K562 (cell line): ENCODE measurements at regions not wholly inside any gene's neighbourhood (a gene's known extent, or its start where the extent isn't known, plus 50 kb on each side); places are given as distances from the start of the nearest gene placed in this dataset.

Experiments
- ATAC-seq: fragments of 200-7000 bp; cut with Tn5 transposase; 3 replicates; pipeline ENCODE4 v1.9.1; 2020; ENCODE audit warnings: moderate library complexity
- BruUV-seq: library from RNA; stranded (reverse); fragments of 400-500 nt; replicated peaks from 2 replicates; lab custom pipeline; 2021; lab: Mats Ljungman, UMichigan
- CTCF ChIA-PET: fragments of 300-600 bp; formaldehyde crosslinking; extraction: SDS; loops from one replicate; lab custom pipeline; 2021; ENCODE audit warnings: low intra/inter-chr PET ratio; lab: Yijun Ruan, JAX
- POLR2A ChIA-PET: fragments of 300-600, 350-650 bp; sonication (Branson Sonifier 250); formaldehyde crosslinking; extraction: SDS; loops from one replicate; lab custom pipeline; 2021; ENCODE audit warnings: antibody characterized with exemption, inconsistent platforms; lab: Yijun Ruan, JAX
- DNase-seq, 4 experiments: peaks; one replicate each; pipeline versions ENCODE4 v3.0.0 to v3.0.0-alpha.2; 2011 to 2018; ENCODE audit warnings: low spot score in 3 of 4, mixed read lengths in 3 of 4; ENCODE audit errors: extremely low read depth in 1 of 4
- FAIRE-seq: peaks from 2 replicates; lab custom pipeline; 2011; peaks lifted over from hg19 to GRCh38; lab: Jason Lieb, UNC
- H2AFZ ChIP-seq: 2 replicates; pipeline ENCODE4 v1.6.0; 2011; ENCODE audit warnings: low read depth, low read length, control low read depth, inconsistent platforms
- H3K27ac ChIP-seq: fragments of 200-600 bp; 3 replicates; pipeline ENCODE4 v1.8.0; 2011; ENCODE audit warnings: low read depth, mild to moderate bottlenecking, control low read depth, inconsistent platforms, low read length, moderate library complexity, mixed read lengths; ENCODE audit errors: extremely low read depth
- H3K27me3 ChIP-seq, 2 experiments: fragments of 300-600 bp in 1 of 2; 2 replicates in 1 of 2; 3 replicates in 1 of 2; pipeline versions ENCODE4 v1.6.0 to v1.8.0; 2011; ENCODE audit warnings: inconsistent platforms in 2 of 2, low read length in 2 of 2, mild to moderate bottlenecking in 1 of 2, mixed read lengths in 1 of 2, moderate library complexity in 1 of 2; ENCODE audit not compliant: control insufficient read depth in 2 of 2, insufficient read depth in 2 of 2
- H3K36me3 ChIP-seq: fragments of 300-600 bp; 3 replicates; pipeline ENCODE4 v1.8.0; 2011; ENCODE audit warnings: mild to moderate bottlenecking, low read length, inconsistent platforms; ENCODE audit not compliant: control insufficient read depth, insufficient read depth
- H3K4me1 ChIP-seq, 2 experiments: fragments of 200-600 bp in 1 of 2; replicated peaks in 1 of 2; 2 replicates in 1 of 2; 3 replicates in 1 of 2; pipeline versions ENCODE4 v1.5.1 to v1.8.0; 2011; ENCODE audit warnings: inconsistent platforms in 2 of 2, low read length in 2 of 2, mild to moderate bottlenecking in 1 of 2, mixed read lengths in 1 of 2, moderate library complexity in 1 of 2; ENCODE audit not compliant: control insufficient read depth in 2 of 2, insufficient read depth in 2 of 2
- H3K4me2 ChIP-seq: 2 replicates; pipeline ENCODE4 v1.6.1; 2011; ENCODE audit warnings: low read length, control low read depth, inconsistent platforms, mixed read lengths; ENCODE audit not compliant: insufficient read depth
- H3K4me3 ChIP-seq: fragments of 200-600 bp; sonication (generic), shearing (Covaris generic); 2 replicates; pipeline ENCODE4 v1.5.1; 2016; ENCODE audit warnings: control low read depth, inconsistent platforms
- H3K79me2 ChIP-seq: fragments of 200-600 bp; 3 replicates; pipeline ENCODE4 v1.8.0; 2011; ENCODE audit warnings: low read length, inconsistent platforms; ENCODE audit not compliant: control insufficient read depth, insufficient read depth
- H3K9ac ChIP-seq, 2 experiments: 2 replicates each; pipeline versions ENCODE4 v1.6.0 to v1.6.1; 2011; ENCODE audit warnings: low read depth in 2 of 2, low read length in 2 of 2, control low read depth in 1 of 2, inconsistent platforms in 1 of 2, mild to moderate bottlenecking in 1 of 2, mixed read lengths in 1 of 2; ENCODE audit not compliant: insufficient read depth in 1 of 2
- H3K9me1 ChIP-seq: one replicate; pipeline ENCODE4 v1.6.0; 2011; ENCODE audit warnings: inconsistent platforms, mild to moderate bottlenecking, low read length, moderate library complexity; ENCODE audit not compliant: control insufficient read depth, insufficient read depth
- H3K9me3 ChIP-seq: replicated peaks from 2 replicates; pipeline ENCODE4 v1.5.1; 2011; ENCODE audit warnings: low read depth, low read length, inconsistent platforms; ENCODE audit not compliant: control insufficient read depth, insufficient read depth
- H4K20me1 ChIP-seq: replicated peaks from 2 replicates; pipeline ENCODE4 v1.6.1; 2011; ENCODE audit warnings: low read length, inconsistent platforms, mixed read lengths; ENCODE audit not compliant: control insufficient read depth, insufficient read depth
- CBFB ChIP-seq: sonication (generic); formaldehyde crosslinking; IDR thresholded peaks from 2 replicates; pipeline ENCODE4 v1.4.0; 2020; ENCODE audit warnings: mild to moderate bottlenecking, missing genetic modification reagents
- EP400 ChIP-seq: fragments of 450-650 bp; IDR thresholded peaks from 2 replicates; pipeline ENCODE4 v1.6.1; 2017; ENCODE audit warnings: antibody characterized with exemption, mild to moderate bottlenecking, moderate library complexity
- GTF2A2 ChIP-seq: IDR thresholded peaks from 2 replicates; pipeline ENCODE4 v1.6.1; 2016; ENCODE audit warnings: mild to moderate bottlenecking, missing genetic modification characterization, missing compliant biosample characterization
- ILK ChIP-seq: fragments of 450-650 bp; IDR thresholded peaks from 2 replicates; pipeline ENCODE4 v1.6.1; 2016; ENCODE audit warnings: missing genetic modification characterization, low read depth, mild to moderate bottlenecking, missing compliant biosample characterization, moderate library complexity, borderline replicate concordance
- KAT2B ChIP-seq: IDR thresholded peaks from one replicate; pipeline ENCODE4 v1.6.1; 2012; ENCODE audit warnings: low read depth, mild to moderate bottlenecking, control low read depth, inconsistent platforms, low read length, moderate library complexity
- MECOM ChIP-seq: fragments of 250-450 bp; sonication (Bioruptor Pico); IDR thresholded peaks from 2 replicates; pipeline ENCODE4 v1.8.0; 2022; ENCODE audit warnings: inconsistent platforms
- NCOA1 ChIP-seq: fragments of 450-650 bp; IDR thresholded peaks from 2 replicates; pipeline ENCODE4 v1.6.1; 2016; ENCODE audit warnings: low read depth
- NR1H2 ChIP-seq: sonication (generic); formaldehyde crosslinking; IDR thresholded peaks from 2 replicates; pipeline ENCODE4 v1.4.0; 2020; ENCODE audit warnings: mild to moderate bottlenecking, missing genetic modification reagents
- POLR2A ChIP-seq: fragments of 450-650 bp; conservative IDR thresholded peaks from 2 replicates; pipeline ENCODE4 v1.6.1; 2016
- PPARD ChIP-seq: fragments of 250-450 bp; sonication (Bioruptor Pico); IDR thresholded peaks from 2 replicates; pipeline ENCODE4 v1.8.0; 2022; ENCODE audit warnings: inconsistent platforms, mild to moderate bottlenecking, moderate library complexity
- U2AF1 ChIP-seq: fragments of 200-400 bp; formaldehyde crosslinking; optimal IDR thresholded peaks from 2 replicates; pipeline ENCODE3; 2017; ENCODE audit warnings: mild to moderate bottlenecking, low read depth, low read length, moderate library complexity
- XRCC3 ChIP-seq: fragments of 450-650 bp; IDR thresholded peaks from 2 replicates; pipeline ENCODE4 v1.6.1; 2017; ENCODE audit warnings: mild to moderate bottlenecking, moderate library complexity
- XRCC4 ChIP-seq: IDR thresholded peaks from one replicate; pipeline ENCODE4 v1.6.1; 2011; ENCODE audit not compliant: insufficient read depth, insufficient read length; ENCODE audit errors: extremely low read depth
- ZKSCAN1 ChIP-seq: fragments of 150-350 bp; IDR thresholded peaks from 2 replicates; pipeline ENCODE4 v1.6.1; 2016; ENCODE audit warnings: low read depth, low read length
- ZNF785 ChIP-seq: fragments of 250-450 bp; sonication (Bioruptor Pico); IDR thresholded peaks from 2 replicates; pipeline ENCODE4 v1.4.0; 2020; ENCODE audit warnings: mild to moderate bottlenecking
- WGBS: fragments of 100-300 bp; shearing (Covaris generic); methylation state at CpG from one replicate; pipeline ENCODE4 v1.1.6; 2016; ENCODE audit warnings: low coverage, mixed read lengths; ENCODE audit not compliant: insufficient coverage; ENCODE audit errors: missing lambda C conversion rate; 5-methylcytosine and 5-hydroxymethylcytosine counted together
- in situ Hi-C: fragments of 300-500 bp; cut with MboI; formaldehyde crosslinking; loops from 4 replicates; pipeline ENCODE4 v1.15.0; 2018; ENCODE audit warnings: inconsistent platforms, mixed read lengths
- intact Hi-C: fragments of 100-400 bp; cut with micrococcal nuclease; formaldehyde crosslinking; loops from 2 replicates; pipeline ENCODE4 v1.14.2; 2022

GRCh38 chr6:63427951-63428350, 108.2 kb upstream of the LGSN start:
- no TSS peak for BruUV-seq
- no peak for ATAC-seq
- no peaks in the 10 kb centered on the region for H3K36me3 ChIP-seq
- no peak overlapping the region for H3K27ac ChIP-seq
- CTCF ChIA-PET, result no interaction called here
- no peak overlapping the region for H3K4me2 ChIP-seq
- H2AFZ ChIP-seq, result no peak overlapping the region
- no peak for FAIRE-seq
- no peak overlapping the region for H3K4me3 ChIP-seq
- H3K9ac ChIP-seq, result no peak overlapping the region
- POLR2A ChIA-PET, result no interaction called here
- DNase-seq, result no peak
- no peaks in the 10 kb centered on the region for H3K4me1 ChIP-seq
- no peaks in the 10 kb centered on the region for H3K79me2 ChIP-seq
- no peaks in the 10 kb centered on the region for H3K27me3 ChIP-seq
- in situ Hi-C loops (no loop called here), intact Hi-C loops (no loop called here)
- no peaks in the 10 kb centered on the region for H3K9me1 ChIP-seq
- H4K20me1 ChIP-seq, result no peaks in the 10 kb centered on the region
- TF ChIP-seq U2AF1, result no peak
- TF ChIP-seq ZNF785, result no peak
- TF ChIP-seq MECOM (CRISPR knock-in tag), result no peak
- no peak for TF ChIP-seq NR1H2 (CRISPR knock-in tag)
- no peak for TF ChIP-seq PPARD (CRISPR knock-in tag)
- TF ChIP-seq POLR2A, result no peak
- TF ChIP-seq EP400, result no peak
- TF ChIP-seq ILK, result no peak
- no peaks in the 10 kb centered on the region for H3K9me3 ChIP-seq
- WGBS, result 2% methylated on average over 2 of the region's 2 CpGs

- Histone ChIP-seq H3K27ac (no peak overlapping the region), H2AFZ (no peak overlapping the region), H3K9me3 (no peaks in the 10 kb centered on the region), H3K36me3 (no peaks in the 10 kb centered on the region), H3K4me1 (no peaks in the 10 kb centered on the region), H3K4me2 (no peak overlapping the region), H3K9ac (no peak overlapping the region), H4K20me1 (no peaks in the 10 kb centered on the region), H3K9me1 (no peaks in the 10 kb centered on the region), H3K4me3 (no peak overlapping the region), H3K27me3 (no peaks in the 10 kb centered on the region), H3K79me2 (no peaks in the 10 kb centered on the region)
- no peak for FAIRE-seq
- POLR2A ChIA-PET, result no interaction called here
- WGBS, result 3% methylated on average over 2 of the region's 2 CpGs
- in situ Hi-C loops (no loop called here), intact Hi-C loops (no loop called here)
- BruUV-seq, result no TSS peak
- no peak for DNase-seq
- ATAC-seq, result no peak
- CTCF ChIA-PET, result no interaction called here
- TF ChIP-seq GTF2A2 (tag), result no peak
- no peak for TF ChIP-seq XRCC3
- TF ChIP-seq NCOA1, result no peak
- no peak for TF ChIP-seq ZKSCAN1
- no peak for TF ChIP-seq KAT2B
- no peak for TF ChIP-seq CBFB
- no peak for TF ChIP-seq XRCC4
These were observed 111.3 kb upstream of the LGSN start for GRCh38 chr6:63430985-63431519.
